CD4-positive, alpha-beta T cell (primary cell): ENCODE measurements at regions not wholly inside any gene's neighbourhood (a gene's known extent, or its start where the extent isn't known, plus 50 kb on each side); places are given as distances from the start of the nearest gene placed in this dataset.

Source experiments
- ATAC-seq: fragments of 200-7000 bp; cut with Tn5 transposase; one replicate; pipeline ENCODE4 v1.10.0; 2022; ENCODE audit warnings: mild to moderate bottlenecking; ENCODE audit not compliant: poor library complexity
- CTCF ChIA-PET: fragments of 350-600 bp; sonication (Branson Sonifier 250); formaldehyde crosslinking; loops from one replicate; lab custom pipeline; 2021; ENCODE audit warnings: antibody characterized with exemption, inconsistent platforms; lab: Charles Lee
- POLR2A ChIA-PET: fragments of 350-600 bp; sonication (Branson Sonifier 250); formaldehyde crosslinking; loops from one replicate; lab custom pipeline; 2021; ENCODE audit warnings: antibody characterized with exemption, inconsistent platforms; lab: Charles Lee
- DNase-seq, 14 experiments: peaks; one replicate each; pipeline ENCODE4 v3.0.0-alpha.2; 2013 to 2020; ENCODE audit warnings: mixed read lengths in 2 of 14
- H3K27ac ChIP-seq, 2 donors: one replicate each; pipeline versions ENCODE4 v1.5.1 to v1.7.0; 2013; ENCODE audit warnings: low read length in 2 of 2, low read depth in 1 of 2, mild to moderate bottlenecking in 1 of 2
- H3K27me3 ChIP-seq, 2 experiments: 1 replicate in 1 of 2; 2 replicates in 1 of 2; pipeline versions ENCODE4 v1.6.1 to v1.7.0; 2013; ENCODE audit warnings: low read length in 2 of 2, control low read depth in 1 of 2, mild to moderate bottlenecking in 1 of 2, moderate library complexity in 1 of 2; ENCODE audit not compliant: insufficient read depth in 2 of 2, control insufficient read depth in 1 of 2
- H3K36me3 ChIP-seq: one replicate; pipeline ENCODE4 v1.6.1; 2013; ENCODE audit warnings: low read length, control low read depth; ENCODE audit not compliant: insufficient read depth
- H3K4me1 ChIP-seq: one replicate; pipeline ENCODE4 v1.6.1; 2013; ENCODE audit warnings: low read length, control low read depth; ENCODE audit not compliant: insufficient read depth
- H3K4me3 ChIP-seq: one replicate; pipeline ENCODE4 v1.5.1; 2013; ENCODE audit warnings: mild to moderate bottlenecking, low read length, moderate library complexity
- H3K9me3 ChIP-seq, 2 experiments: 1 replicate in 1 of 2; 2 replicates in 1 of 2; pipeline versions ENCODE4 v1.6.1 to v1.7.0; 2013; ENCODE audit warnings: low read length in 2 of 2, mild to moderate bottlenecking in 2 of 2, control low read depth in 1 of 2, moderate library complexity in 1 of 2; ENCODE audit not compliant: control insufficient read depth in 1 of 2, insufficient read depth in 1 of 2
- H3K27ac Mint-ChIP-seq: one replicate; pipeline ENCODE4 v1.8.0; 2020; ENCODE audit warnings: mixed read lengths
- H3K27me3 Mint-ChIP-seq: one replicate; pipeline ENCODE4 v1.8.0; 2021; ENCODE audit warnings: mixed read lengths
- H3K36me3 Mint-ChIP-seq: one replicate; pipeline ENCODE4 v1.8.0; 2021; ENCODE audit warnings: low read depth, mixed read lengths
- H3K4me1 Mint-ChIP-seq: one replicate; pipeline ENCODE4 v1.8.0; 2021; ENCODE audit warnings: low read depth, mixed read lengths
- H3K4me3 Mint-ChIP-seq: one replicate; pipeline ENCODE4 v1.8.0; 2020; ENCODE audit warnings: mild to moderate bottlenecking, mixed read lengths
- H3K9me3 Mint-ChIP-seq: one replicate; pipeline ENCODE4 v1.8.0; 2020; ENCODE audit warnings: mixed read lengths
- intact Hi-C, 2 experiments: fragments of 100-400 bp; cut with DNase I in 1 of 2; cut with micrococcal nuclease in 1 of 2; formaldehyde crosslinking; loops; one replicate each; pipeline versions ENCODE4 v1.15.1 to v1.9.0; 2023 to 2025; cut with DNase I, micrococcal nuclease
- TF ChIP-seq, protein P1 (sequence below): fragments of 200-600 bp; IDR thresholded peaks from one replicate; pipeline ENCODE4 v1.8.0; 2022; ENCODE audit warnings: antibody characterized with exemption, mild to moderate bottlenecking

- no peak overlapping the region for H3K27ac ChIP-seq
- H3K4me3 ChIP-seq: no peak overlapping the region
- DNase-seq (no peak), ATAC-seq (no peak)
- intact Hi-C loops: no loop called here
- CTCF ChIA-PET: no interaction called here
- Mint-ChIP-seq H3K27ac (no peak overlapping the region), H3K4me1 (no peaks in the 10 kb centered on the region), H3K4me3 (no peak overlapping the region), H3K36me3 (no peaks in the 10 kb centered on the region), H3K27me3 (no peaks in the 10 kb centered on the region), H3K9me3 (no peaks in the 10 kb centered on the region)
- POLR2A ChIA-PET: no interaction called here
- no peaks in the 10 kb centered on the region for H3K27me3 ChIP-seq
- TF ChIP-seq, protein P1, sequence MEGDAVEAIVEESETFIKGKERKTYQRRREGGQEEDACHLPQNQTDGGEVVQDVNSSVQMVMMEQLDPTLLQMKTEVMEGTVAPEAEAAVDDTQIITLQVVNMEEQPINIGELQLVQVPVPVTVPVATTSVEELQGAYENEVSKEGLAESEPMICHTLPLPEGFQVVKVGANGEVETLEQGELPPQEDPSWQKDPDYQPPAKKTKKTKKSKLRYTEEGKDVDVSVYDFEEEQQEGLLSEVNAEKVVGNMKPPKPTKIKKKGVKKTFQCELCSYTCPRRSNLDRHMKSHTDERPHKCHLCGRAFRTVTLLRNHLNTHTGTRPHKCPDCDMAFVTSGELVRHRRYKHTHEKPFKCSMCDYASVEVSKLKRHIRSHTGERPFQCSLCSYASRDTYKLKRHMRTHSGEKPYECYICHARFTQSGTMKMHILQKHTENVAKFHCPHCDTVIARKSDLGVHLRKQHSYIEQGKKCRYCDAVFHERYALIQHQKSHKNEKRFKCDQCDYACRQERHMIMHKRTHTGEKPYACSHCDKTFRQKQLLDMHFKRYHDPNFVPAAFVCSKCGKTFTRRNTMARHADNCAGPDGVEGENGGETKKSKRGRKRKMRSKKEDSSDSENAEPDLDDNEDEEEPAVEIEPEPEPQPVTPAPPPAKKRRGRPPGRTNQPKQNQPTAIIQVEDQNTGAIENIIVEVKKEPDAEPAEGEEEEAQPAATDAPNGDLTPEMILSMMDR: no peak
- no peaks in the 10 kb centered on the region for H3K36me3 ChIP-seq
- H3K9me3 ChIP-seq: no peaks in the 10 kb centered on the region
- no peaks in the 10 kb centered on the region for H3K4me1 ChIP-seq
Measured at GRCh38 chr5:89069591-89069990, 186.6 kb upstream of the MEF2C start.

DNA sequence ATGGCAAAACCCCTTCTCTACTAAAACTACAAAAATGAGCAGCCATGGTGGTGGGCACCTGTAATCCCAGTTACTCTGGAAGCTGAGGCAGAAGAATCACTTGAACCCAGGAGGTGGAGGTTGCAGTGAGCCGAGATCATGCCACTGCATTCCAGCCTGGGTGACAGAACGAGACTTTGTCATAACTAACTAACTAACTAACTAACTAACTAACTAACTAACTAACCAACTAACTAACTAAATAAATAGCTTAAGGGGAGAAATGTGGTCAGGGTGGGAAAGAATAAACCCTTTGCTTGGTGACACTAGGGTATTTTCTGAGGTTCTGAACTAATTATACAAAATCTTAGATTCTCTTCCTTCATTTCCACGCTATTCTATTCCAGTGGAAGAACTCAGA, 184.4 kb upstream of the MEF2C start:
- H3K36me3 ChIP-seq: no peaks in the 10 kb centered on the region
- H3K4me3 ChIP-seq: no peak overlapping the region
- no peak overlapping the region for H3K27ac ChIP-seq
- Mint-ChIP-seq H3K4me1 (no peaks in the 10 kb centered on the region), H3K36me3 (no peaks in the 10 kb centered on the region), H3K4me3 (no peak overlapping the region), H3K27me3 (no peaks in the 10 kb centered on the region), H3K27ac (no peak overlapping the region), H3K9me3 (no peaks in the 10 kb centered on the region)
- H3K9me3 ChIP-seq: no peaks in the 10 kb centered on the region
- CTCF ChIA-PET: no interaction called here
- DNase-seq (no peak), ATAC-seq (no peak)
- POLR2A ChIA-PET: no interaction called here
- no peaks in the 10 kb centered on the region for H3K4me1 ChIP-seq
- TF ChIP-seq, protein P1: no peak
- intact Hi-C loops: no loop called here
- H3K27me3 ChIP-seq: no peaks in the 10 kb centered on the region

- CTCF ChIA-PET: no interaction called here
- intact Hi-C loops: no loop called here
- no peak overlapping the region for H3K4me3 Mint-ChIP-seq
- Histone ChIP-seq H3K9me3 (no peaks in the 10 kb centered on the region), H3K27ac (no peak overlapping the region), H3K4me3 (no peak overlapping the region), H3K4me1 (no peaks in the 10 kb centered on the region), H3K27me3 (no peaks in the 10 kb centered on the region), H3K36me3 (no peaks in the 10 kb centered on the region)
- no peaks in the 10 kb centered on the region for H3K9me3 Mint-ChIP-seq
- no peaks in the 10 kb centered on the region for H3K4me1 Mint-ChIP-seq
- H3K27me3 Mint-ChIP-seq: no peaks in the 10 kb centered on the region
- no peak for ATAC-seq
- H3K27ac Mint-ChIP-seq: no peak overlapping the region
- no peak for DNase-seq
- TF ChIP-seq, protein P1: no peak
- POLR2A ChIA-PET: no interaction called here
- no peaks in the 10 kb centered on the region for H3K36me3 Mint-ChIP-seq
Measured at GRCh38 chr5:89065919-89066318, 182.9 kb upstream of the MEF2C start.
